SU-DHL-6 (cell line): ENCODE measurements at regions not wholly inside any gene's neighbourhood (a gene's known extent, or its start where the extent isn't known, plus 50 kb on each side); places are given as distances from the start of the nearest gene placed in this dataset.

Experiments
- CTCF ChIP-seq: fragments of 200-600 bp; sonication (generic); IDR thresholded peaks from one replicate; pipeline ENCODE4 v1.5.1; 2017; ENCODE audit warnings: antibody characterized with exemption, mild to moderate bottlenecking, low read length, moderate library complexity; ENCODE audit not compliant: insufficient read depth, poor library complexity, severe bottlenecking
- EZH2phosphoT487 ChIP-seq: fragments of 200-600 bp; sonication (generic), shearing (Covaris generic); conservative IDR thresholded peaks from 2 replicates; pipeline ENCODE4 v1.6.1; 2018; ENCODE audit warnings: mild to moderate bottlenecking, antibody characterized with exemption, low read length, moderate library complexity, mixed read lengths

GRCh38 chr2:111235192-111236015 is 114.7 kb downstream of the BCL2L11 start:
- TF ChIP-seq CTCF (no peak), EZH2phosphoT487 (no peak)
